HG03196 (cell line): ENCODE measurements at regions not wholly inside any gene's neighbourhood (a gene's known extent, or its start where the extent isn't known, plus 50 kb on each side); places are given as distances from the start of the nearest gene placed in this dataset.
"Not testable (repeated sequence)": the region's sequence is repeated elsewhere in the genome, so short reads cannot be mapped to it uniquely, and the experiment has no call there.

Experiments used
- ATAC-seq: cut with Tn5 transposase; IDR thresholded peaks from one replicate; pipeline ENCODE4 v1.9.1; 2021; ENCODE audit not compliant: unreplicated experiment

- ATAC-seq: no peak
Measured at GRCh38 chr12:19665121-19665900, 226.0 kb downstream of the AEBP2 start.

- ATAC-seq: no peak
Measured at GRCh38 chr12:19666070-19666469, 226.8 kb downstream of the AEBP2 start.

GRCh38 chr12:19669793-19670192 lies 230.5 kb downstream of the AEBP2 start:
- no peak for ATAC-seq

GRCh38 chr12:19671695-19672094 lies 232.4 kb downstream of the AEBP2 start:
- no peak for ATAC-seq

- no peak for ATAC-seq
Measured at GRCh38 chr12:19674437-19674836, 235.1 kb downstream of the AEBP2 start.

GRCh38 chr12:19675361-19675760 lies 236.1 kb downstream of the AEBP2 start:
- peak; percentile 48 for ATAC-seq

- not testable (repeated sequence) for ATAC-seq
Measured at GRCh38 chr12:19678501-19678900, 239.2 kb downstream of the AEBP2 start.

- no peak for ATAC-seq
Measured at GRCh38 chr12:19681007-19681406, 241.7 kb downstream of the AEBP2 start.

- ATAC-seq: no peak
Measured at GRCh38 chr12:19683178-19683927, 244.1 kb downstream of the AEBP2 start.

- ATAC-seq: no peak
Measured at GRCh38 chr12:19687371-19687770, 248.1 kb downstream of the AEBP2 start.

GRCh38 chr12:19688532-19688931 lies 249.2 kb downstream of the AEBP2 start:
- ATAC-seq: no peak

- ATAC-seq: no peak
Measured at GRCh38 chr12:19689226-19689625, 249.9 kb downstream of the AEBP2 start.

GRCh38 chr12:19689801-19690472 lies 250.6 kb downstream of the AEBP2 start:
- no peak for ATAC-seq

- ATAC-seq: no peak
Measured at GRCh38 chr12:19692091-19692490, 252.8 kb downstream of the AEBP2 start.

- ATAC-seq: no peak
Measured at GRCh38 chr12:19692566-19692965, 253.3 kb downstream of the AEBP2 start.

- ATAC-seq: no peak
Measured at GRCh38 chr12:19694627-19695026, 255.3 kb downstream of the AEBP2 start.

GRCh38 chr12:19695244-19696098 lies 256.2 kb downstream of the AEBP2 start:
- ATAC-seq: no peak

- no peak for ATAC-seq
Measured at GRCh38 chr12:19700969-19701368, 261.7 kb downstream of the AEBP2 start.

GRCh38 chr12:19704966-19705365 lies 265.7 kb downstream of the AEBP2 start:
- no peak for ATAC-seq

- no peak for ATAC-seq
Measured at GRCh38 chr12:19706936-19707335, 267.6 kb downstream of the AEBP2 start.

GRCh38 chr12:19707948-19708409 lies 268.7 kb downstream of the AEBP2 start:
- no peak for ATAC-seq
